ENCODE measurements at regions not wholly inside any gene's neighbourhood (a gene's known extent, or its start where the extent isn't known, plus 50 kb on each side); places are given as distances from the start of the nearest gene placed in this dataset.
"Not testable (repeated sequence)": the region's sequence is repeated elsewhere in the genome, so short reads cannot be mapped to it uniquely, and the experiment has no call there.

DNA sequence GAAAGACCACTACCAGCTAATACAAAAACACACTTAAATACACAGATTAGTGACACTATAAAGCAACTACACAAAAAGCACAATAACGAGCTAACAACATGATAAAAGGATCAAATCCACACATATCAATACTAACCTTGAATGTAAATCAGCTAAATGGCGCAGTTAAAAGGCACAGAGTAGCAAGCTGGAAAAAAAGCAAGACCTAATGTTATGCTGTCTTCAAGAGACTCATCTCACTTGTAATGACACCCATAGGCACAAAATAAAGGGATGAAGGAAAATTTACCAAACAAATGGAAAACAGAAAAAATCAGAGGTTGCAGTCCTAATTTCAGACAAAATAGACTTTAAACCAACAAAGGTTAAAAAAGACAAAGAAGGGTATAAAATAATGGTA lies 86.3 kb downstream of the NUS1 start:
- DNase-seq = no peak

DNA sequence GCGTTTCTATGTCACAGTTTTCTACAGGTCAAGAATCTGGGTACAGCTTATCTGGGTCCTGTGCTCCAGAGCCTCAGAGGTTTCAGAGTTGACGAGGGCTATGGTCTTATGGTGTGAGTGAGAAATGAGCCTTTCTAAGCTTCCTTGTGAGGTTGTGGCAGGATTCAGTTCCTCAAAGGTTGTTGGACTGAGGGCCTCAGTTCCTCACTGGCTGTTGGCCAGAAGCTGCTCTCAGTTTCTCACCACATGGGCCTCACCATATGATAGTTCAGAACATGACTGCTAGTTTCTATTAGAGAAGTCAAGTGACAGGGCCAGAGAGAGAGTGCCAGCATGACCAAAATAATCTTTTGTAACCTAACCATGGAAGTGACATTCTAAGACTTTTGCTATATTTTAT lies 96.1 kb downstream of the NUS1 start:
- DNase-seq = no peak

DNA sequence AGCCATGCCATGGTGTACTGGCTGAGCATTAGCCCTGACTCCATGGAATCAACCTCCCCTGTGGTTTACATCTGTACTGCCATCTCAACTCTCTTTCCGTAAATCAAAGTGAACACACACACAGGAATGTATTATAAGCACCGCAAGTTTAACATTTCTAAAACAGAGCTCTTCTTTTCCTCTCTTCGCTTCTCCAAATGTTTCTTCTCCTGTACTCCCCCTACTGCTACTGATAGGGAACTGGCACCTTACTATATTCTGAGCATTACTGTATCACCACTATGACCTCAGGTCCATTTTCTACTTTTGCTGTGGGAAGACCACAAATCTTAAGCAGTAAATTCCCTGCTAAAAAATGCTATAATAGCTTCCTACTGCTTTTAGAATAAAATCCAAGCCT lies 101.2 kb downstream of the NUS1 start:
- DNase-seq = no peak

DNA sequence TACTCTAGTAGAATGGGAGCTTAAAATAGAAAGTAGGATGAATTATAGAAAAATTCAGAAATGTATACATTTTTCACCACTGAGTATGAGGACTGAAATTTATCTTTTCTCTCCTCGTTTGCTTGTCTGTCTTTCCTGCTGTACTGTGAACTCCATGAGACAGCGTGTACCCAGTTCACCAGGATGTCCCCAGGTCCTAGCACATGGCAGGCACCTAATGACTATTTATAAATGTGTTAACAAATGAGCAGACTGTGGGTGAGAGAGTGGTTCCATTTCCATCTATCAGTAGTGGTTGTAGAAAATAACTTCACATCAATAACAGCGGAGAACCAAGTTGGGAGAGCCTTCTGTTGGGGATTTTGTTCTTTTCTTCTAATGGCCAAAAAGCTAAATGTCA lies 106.3 kb downstream of the NUS1 start:
- no peak for DNase-seq

DNA sequence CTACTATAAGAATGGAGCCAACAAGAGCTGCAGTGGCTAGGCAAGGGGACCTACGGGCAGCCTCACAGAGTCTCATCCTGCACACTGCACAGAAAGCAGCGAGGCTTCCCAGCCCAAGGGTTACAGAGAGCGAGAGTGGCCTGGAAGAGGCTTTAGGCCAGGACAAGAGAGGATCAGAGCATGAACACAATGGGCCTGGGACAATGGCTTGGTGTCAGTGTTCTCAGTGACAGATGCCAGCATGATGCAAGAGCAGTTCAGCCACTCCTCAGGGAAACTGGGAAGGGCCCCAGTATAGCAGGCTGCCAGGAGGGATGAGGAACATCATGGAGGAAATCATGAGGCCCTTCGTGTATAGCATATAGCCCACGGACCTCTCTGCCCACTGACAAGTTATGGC lies 108.0 kb downstream of the NUS1 start:
- DNase-seq = no peak

DNA sequence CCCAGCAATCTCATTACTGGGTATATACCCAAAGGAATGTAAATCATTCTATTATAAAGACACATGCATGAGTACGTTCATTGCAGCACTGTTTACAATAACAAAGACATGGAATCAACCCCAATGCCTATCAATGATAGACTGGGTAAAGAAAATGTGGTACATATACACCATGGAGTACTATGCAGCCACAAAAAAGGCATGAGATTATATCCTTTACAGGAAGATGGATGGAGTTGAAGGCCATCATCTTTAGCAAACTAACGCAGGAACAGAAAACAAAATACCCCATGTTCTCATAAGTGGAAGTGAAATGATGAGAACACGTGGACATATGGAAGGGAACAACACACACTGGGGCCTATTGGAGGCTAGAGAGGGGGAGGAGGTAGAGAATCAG lies 115.7 kb downstream of the NUS1 start:
- DNase-seq = no peak

DNA sequence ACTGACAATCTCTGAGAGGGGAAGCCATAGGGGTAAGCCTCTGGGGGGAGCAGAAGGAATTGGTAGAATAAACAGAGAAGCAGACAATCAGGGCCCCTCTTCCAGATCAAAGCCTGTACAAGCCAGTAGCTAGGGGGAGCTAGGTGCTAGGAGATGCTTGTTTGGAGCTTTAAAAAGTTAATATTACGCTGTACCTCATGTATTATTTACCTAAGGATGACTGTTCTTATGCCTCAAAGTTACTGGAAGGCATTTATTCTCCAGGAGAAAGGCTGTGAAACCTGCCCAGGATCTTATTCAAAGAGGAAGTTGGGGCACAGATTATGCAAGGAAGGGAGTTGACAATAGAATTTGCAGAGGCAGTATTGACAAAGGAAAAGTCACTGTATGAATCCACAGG lies 111.8 kb upstream of the SLC35F1 start:
- peak; percentile 4 for DNase-seq

DNA sequence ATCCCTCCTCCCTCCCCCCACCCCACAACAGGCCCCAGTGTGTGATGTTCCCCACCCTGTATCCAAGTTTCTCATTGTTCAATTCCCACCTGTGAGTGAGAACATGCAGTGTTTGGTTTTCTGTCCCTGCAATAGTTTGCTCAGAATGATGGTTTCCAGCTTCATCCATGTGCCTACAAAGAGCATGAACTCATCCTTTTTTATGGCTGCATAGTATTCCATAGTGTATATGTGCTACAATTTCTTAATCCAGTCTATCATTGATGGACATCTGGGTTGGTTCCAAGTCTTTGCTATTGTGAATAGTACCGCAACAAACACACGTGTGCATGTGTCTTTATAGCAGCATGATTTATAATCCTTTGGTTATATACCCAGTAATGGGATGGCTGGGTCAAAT lies 108.2 kb upstream of the SLC35F1 start:
- not testable (repeated sequence) for DNase-seq

DNA sequence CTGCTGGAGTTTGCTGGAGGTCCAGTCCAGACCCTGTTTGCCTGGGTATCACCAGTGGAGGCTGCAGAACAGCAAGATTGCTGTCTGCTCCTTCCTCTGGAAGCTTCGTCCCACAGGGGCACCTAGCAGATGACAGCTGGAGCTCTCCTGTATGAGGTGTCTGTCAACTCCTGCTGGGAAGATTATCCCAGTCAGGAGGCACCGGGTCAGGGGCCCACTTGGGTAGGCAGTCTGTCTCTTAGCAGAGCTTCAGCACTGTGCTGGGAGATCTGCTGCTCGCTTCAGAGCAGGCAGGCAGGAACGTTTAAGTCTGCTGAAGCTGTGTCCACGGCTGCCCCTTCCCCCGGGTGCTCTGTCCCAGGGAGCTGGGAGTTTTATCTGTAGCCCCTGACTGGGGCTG lies 96.8 kb upstream of the SLC35F1 start:
- DNase-seq = no peak

DNA sequence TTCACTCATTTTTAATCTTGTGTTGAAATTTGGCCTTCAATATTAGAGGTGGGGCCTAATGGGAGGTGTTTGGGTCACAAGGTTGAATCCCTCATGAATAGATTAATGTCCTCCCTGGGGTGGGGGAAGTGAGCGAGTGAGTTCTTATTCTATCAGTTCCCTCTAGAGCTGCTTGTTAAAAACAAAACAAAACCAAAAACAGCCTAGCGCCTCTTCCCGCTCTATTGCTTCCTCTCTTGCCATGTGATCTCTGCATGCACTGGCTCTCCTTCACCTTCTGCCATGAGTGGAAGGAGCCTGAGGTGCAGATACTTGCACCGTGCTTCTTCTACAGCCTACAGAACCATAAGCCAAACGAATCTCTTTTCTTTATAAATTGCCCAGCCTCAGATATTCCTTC lies 89.6 kb upstream of the SLC35F1 start:
- no peak for DNase-seq

DNA sequence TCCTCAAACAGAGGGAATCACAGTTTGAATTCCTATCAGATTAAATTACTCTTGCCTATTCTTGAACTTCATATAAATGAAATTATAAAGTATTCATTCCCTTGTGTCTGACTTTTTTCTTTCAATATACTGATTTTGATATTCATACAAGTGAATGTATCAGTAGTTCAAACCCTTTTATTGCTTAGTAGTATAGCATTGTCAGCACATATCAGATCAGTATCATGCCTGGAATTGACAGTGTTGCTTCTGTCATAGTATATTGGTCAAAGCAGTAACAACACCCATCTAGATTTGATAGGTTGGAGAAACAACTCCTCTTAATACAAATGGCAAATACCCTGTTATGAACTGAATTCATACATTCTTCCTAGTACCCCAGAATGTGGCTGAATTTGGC lies 89.1 kb upstream of the SLC35F1 start:
- DNase-seq = no peak

DNA sequence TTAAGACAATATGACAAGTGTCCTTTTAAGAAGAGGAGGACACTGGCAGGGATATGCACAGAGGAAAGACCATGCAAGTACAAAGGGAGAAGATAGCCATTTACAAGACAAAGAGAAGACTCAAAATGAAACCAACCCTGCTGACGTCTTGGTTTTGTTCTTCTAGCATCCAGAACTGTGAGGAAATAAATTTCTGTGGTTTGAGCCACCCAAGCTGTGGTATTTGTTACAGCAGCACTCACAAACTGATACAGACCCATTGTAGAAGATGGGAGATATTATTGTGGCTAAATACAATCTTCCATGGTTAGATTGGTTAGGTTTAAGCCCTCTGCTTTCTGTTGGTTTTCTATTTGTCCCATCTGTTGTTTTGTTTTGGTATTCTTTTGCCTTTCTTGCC lies 88.6 kb upstream of the SLC35F1 start:
- no peak for DNase-seq

DNA sequence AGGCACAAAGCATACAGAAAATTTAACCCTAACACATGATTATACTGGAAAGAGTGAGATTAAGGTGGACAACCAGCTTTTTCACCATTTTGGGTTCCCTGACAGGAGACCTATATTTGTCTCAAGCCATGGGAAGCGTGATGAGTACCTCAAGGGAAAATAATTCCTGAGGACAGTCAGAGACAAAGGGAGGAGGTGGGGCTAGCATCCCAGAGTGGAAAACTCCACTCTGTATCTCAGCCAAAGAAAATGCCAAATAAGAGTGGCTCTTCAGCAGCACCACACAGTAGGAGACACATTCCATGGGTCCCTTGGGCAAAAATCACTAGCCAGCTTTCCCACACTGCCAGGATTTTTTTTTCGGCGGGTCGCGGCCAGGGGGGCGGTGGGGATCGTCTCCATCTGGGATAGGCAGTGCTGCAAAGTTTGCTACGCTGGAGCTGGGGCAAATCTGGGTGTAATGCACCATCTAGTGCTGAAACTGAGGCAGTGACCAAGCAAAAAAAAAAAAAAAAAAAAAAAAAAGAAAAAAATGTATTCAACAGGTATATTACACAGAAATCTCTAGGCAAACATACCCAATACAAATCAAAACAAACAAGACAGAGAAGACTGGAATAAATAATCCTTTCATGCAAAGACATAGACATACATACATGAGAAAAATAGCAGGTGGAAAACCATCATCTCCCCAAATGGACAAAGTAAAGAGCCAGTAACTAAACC lies 77.3 kb upstream of the SLC35F1 start:
- peak; percentile 58 for DNase-seq

DNA sequence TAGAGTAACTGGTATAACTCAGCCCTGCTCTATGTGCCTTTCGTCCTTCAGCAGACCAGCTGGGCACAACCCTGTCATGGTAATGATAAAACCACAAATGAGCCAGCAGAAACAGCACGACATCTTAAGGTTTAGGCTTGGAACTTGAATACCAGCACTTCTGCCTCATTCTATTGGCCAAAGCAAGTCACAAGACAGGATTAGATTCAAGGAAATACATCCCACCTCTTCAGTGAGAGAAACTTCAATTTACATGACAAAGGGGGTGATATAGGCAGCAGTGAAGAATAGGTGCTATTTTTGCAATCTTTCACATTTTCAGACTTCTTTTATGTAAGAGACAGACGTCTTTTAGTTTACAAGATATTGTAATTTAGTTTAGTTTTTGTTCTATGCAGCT lies 69.8 kb upstream of the SLC35F1 start:
- DNase-seq = no peak

DNA sequence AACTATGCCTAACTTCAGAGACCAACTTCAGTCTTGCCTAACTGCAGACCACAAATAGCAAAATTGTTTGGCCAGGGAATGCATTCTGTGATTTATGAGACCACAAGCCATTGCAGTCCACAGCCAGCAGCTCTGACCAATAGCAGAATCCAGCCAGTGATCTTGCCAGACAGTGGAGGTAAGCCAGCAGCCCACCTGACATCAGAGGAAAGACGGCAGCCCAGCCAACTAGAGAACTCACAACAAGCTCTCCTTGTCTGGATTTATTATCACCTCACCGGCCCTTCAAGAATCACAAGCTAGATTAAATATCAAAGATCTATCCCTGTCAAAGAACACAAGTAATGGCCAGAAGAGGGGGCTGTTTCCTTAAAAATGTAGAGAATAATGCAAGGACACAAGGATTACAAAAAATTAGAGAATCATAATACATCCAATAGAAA lies 66.5 kb upstream of the SLC35F1 start:
- peak; percentile 60 for DNase-seq

DNA sequence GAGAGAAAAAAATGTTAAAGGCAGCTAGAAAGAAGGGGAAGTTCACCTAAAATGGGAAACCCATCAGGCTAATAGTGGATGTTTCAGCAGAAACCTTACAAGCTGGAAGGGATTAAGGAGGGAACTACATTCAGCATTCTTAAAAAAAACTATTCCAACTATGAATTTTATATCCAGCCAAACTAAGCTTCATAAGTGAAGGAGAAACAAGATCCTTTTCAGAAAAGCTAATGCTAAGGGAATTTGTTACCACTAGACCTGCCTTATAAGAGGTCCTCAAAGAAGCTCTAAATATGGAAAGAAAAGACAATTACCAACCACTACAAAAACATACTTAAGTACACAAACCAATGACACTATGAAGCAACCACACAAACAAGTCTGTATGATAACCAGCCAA lies 59.2 kb upstream of the SLC35F1 start:
- DNase-seq = no peak

DNA sequence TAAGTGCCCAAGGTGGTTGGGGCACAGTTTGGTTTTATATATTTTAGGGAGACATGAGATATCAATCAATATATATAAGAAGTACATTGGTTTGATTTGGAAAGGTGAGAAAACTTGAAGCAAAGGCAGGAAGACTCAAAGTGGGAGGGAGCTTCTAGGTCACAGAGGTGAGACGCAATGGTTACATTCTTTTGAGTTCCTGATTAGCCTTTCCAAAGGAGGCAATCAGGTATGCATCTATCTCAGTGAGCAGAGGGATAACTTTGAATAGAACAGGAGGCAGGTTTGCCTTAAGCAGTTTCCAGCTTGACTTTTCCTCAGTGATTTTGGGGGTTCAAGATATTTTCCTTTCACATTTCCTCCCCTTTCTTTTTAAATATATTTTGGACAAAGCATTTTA lies 58.0 kb upstream of the SLC35F1 start:
- DNase-seq = no peak

Measured in NCI-H526 treated with DMSO at 0.1 percent for 48 hours (cell line).